Midbrain (tissue), 1 donor: ENCODE measurements at regions not wholly inside any gene's neighbourhood (a gene's known extent, or its start where the extent isn't known, plus 50 kb on each side); places are given as distances from the start of the nearest gene placed in this dataset.
"Not testable (repeated sequence)": the region's sequence is repeated elsewhere in the genome, so short reads cannot be mapped to it uniquely, and the experiment has no call there.

Experiments
- DNase-seq: peaks from one replicate; lab custom pipeline; 2025; lab: John Stamatoyannopoulos, UW

GRCh38 chr15:93362203-93362602 lies 273.2 kb upstream of the RGMA start:
- no peak for DNase-seq

- no peak for DNase-seq
Measured at GRCh38 chr15:93361703-93362102, 272.7 kb upstream of the RGMA start.

GRCh38 chr15:93360976-93361375 lies 272.0 kb upstream of the RGMA start:
- DNase-seq = no peak

- DNase-seq = no peak
Measured at GRCh38 chr15:93360318-93360717, 271.3 kb upstream of the RGMA start.

- no peak for DNase-seq
Measured at GRCh38 chr15:93359425-93360131, 270.6 kb upstream of the RGMA start.

GRCh38 chr15:93359060-93359408 lies 270.0 kb upstream of the RGMA start:
- no peak for DNase-seq

GRCh38 chr15:93358166-93359059 lies 269.4 kb upstream of the RGMA start:
- DNase-seq = no peak

- DNase-seq = no peak
Measured at GRCh38 chr15:93348711-93349545, 259.9 kb upstream of the RGMA start.

GRCh38 chr15:93347986-93348385 lies 259.0 kb upstream of the RGMA start:
- DNase-seq = no peak

GRCh38 chr15:93345981-93346380 lies 257.0 kb upstream of the RGMA start:
- no peak for DNase-seq

GRCh38 chr15:93343402-93343801 lies 254.4 kb upstream of the RGMA start:
- DNase-seq = not testable (repeated sequence)

GRCh38 chr15:93341164-93341563 lies 252.2 kb upstream of the RGMA start:
- no peak for DNase-seq

GRCh38 chr15:93340406-93340805 lies 251.4 kb upstream of the RGMA start:
- no peak for DNase-seq

- no peak for DNase-seq
Measured at GRCh38 chr15:93333796-93334195, 244.8 kb upstream of the RGMA start.

- not testable (repeated sequence) for DNase-seq
Measured at GRCh38 chr15:93333126-93333525, 244.1 kb upstream of the RGMA start.

- no peak for DNase-seq
Measured at GRCh38 chr15:93332168-93332553, 243.2 kb upstream of the RGMA start.

GRCh38 chr15:93331545-93332167 lies 242.6 kb upstream of the RGMA start:
- DNase-seq = no peak

GRCh38 chr15:93330912-93331544 lies 242.0 kb upstream of the RGMA start:
- no peak for DNase-seq

GRCh38 chr15:93327364-93327763 lies 238.4 kb upstream of the RGMA start:
- no peak for DNase-seq

GRCh38 chr15:93324186-93324975 lies 235.4 kb upstream of the RGMA start:
- no peak for DNase-seq

- DNase-seq = no peak
Measured at GRCh38 chr15:93321881-93322282, 232.9 kb upstream of the RGMA start.
